ENCODE measurements at regions not wholly inside any gene's neighbourhood (a gene's known extent, or its start where the extent isn't known, plus 50 kb on each side); places are given as distances from the start of the nearest gene placed in this dataset.

DNA sequence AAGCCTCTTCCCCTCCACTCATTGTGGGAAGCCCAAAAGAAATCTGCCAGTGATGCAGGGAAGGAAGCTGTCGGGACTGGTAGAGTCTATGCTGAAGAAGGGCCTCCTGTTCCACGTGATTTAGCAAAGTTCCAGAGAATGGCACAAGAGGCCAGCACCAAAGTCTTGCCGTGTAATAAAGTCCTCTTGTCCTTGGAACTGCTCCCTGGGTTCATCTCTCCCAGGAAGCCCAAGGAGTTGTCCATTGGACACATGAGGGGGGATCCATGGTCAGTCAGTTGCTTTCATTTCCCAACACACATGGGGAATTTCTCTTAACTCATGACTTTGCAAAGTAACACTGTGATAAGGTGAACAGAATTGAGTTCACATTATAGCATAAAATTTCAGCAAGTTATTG is 116.1 kb upstream of the RAB4A start:
- no peak for ATAC-seq
- no peak overlapping the region for H3K4me3 ChIP-seq (replicated peaks in 1 of 3; ENCODE audit: insufficient read depth in 1 of 3, low read depth in 2 of 3, low read length in 3 of 3)
- H2AFZ ChIP-seq (ENCODE audit: low read length): no peak overlapping the region
- CTCF ChIA-PET (ENCODE audit: low intra/inter-chr PET ratio, low total read pairs): no interaction called here
- H3K36me3 ChIP-seq (replicated peaks in 1 of 2; ENCODE audit: control insufficient read depth in 1 of 2, insufficient read depth in 2 of 2, low read length in 2 of 2): no peaks in the 10 kb centered on the region
- TF ChIP-seq, protein P1, sequence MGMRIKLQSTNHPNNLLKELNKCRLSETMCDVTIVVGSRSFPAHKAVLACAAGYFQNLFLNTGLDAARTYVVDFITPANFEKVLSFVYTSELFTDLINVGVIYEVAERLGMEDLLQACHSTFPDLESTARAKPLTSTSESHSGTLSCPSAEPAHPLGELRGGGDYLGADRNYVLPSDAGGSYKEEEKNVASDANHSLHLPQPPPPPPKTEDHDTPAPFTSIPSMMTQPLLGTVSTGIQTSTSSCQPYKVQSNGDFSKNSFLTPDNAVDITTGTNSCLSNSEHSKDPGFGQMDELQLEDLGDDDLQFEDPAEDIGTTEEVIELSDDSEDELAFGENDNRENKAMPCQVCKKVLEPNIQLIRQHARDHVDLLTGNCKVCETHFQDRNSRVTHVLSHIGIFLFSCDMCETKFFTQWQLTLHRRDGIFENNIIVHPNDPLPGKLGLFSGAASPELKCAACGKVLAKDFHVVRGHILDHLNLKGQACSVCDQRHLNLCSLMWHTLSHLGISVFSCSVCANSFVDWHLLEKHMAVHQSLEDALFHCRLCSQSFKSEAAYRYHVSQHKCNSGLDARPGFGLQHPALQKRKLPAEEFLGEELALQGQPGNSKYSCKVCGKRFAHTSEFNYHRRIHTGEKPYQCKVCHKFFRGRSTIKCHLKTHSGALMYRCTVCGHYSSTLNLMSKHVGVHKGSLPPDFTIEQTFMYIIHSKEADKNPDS (CRISPR knock-in tag; IDR thresholded peaks at IDR 0.05): no peak
- TF ChIP-seq GMEB2 (CRISPR knock-in tag; IDR thresholded peaks at IDR 0.05; ENCODE audit: low read depth): no peak
- TF ChIP-seq ZKSCAN8 (CRISPR knock-in tag; IDR thresholded peaks at IDR 0.05; ENCODE audit: borderline replicate concordance): no peak
- TF ChIP-seq, protein P2, sequence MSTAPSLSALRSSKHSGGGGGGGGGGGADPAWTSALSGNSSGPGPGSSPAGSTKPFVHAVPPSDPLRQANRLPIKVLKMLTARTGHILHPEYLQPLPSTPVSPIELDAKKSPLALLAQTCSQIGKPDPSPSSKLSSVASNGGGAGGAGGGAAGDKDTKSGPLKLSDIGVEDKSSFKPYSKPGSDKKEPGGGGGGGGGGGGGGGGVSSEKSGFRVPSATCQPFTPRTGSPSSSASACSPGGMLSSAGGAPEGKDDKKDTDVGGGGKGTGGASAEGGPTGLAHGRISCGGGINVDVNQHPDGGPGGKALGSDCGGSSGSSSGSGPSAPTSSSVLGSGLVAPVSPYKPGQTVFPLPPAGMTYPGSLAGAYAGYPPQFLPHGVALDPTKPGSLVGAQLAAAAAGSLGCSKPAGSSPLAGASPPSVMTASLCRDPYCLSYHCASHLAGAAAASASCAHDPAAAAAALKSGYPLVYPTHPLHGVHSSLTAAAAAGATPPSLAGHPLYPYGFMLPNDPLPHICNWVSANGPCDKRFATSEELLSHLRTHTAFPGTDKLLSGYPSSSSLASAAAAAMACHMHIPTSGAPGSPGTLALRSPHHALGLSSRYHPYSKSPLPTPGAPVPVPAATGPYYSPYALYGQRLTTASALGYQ (CRISPR knock-in tag; IDR thresholded peaks at IDR 0.05): no peak
- no peak for TF ChIP-seq NBN (conservative IDR thresholded peaks at IDR 0.05)
- TF ChIP-seq, protein P3, sequence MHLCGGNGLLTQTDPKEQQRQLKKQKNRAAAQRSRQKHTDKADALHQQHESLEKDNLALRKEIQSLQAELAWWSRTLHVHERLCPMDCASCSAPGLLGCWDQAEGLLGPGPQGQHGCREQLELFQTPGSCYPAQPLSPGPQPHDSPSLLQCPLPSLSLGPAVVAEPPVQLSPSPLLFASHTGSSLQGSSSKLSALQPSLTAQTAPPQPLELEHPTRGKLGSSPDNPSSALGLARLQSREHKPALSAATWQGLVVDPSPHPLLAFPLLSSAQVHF (CRISPR knock-in tag; IDR thresholded peaks at IDR 0.05): no peak
- TF ChIP-seq ZNF205 (CRISPR knock-in tag; IDR thresholded peaks at IDR 0.05): no peak
- TF ChIP-seq ATAD3A (CRISPR knock-in tag; IDR thresholded peaks at IDR 0.05): no peak
- no peak for TF ChIP-seq TP53 (CRISPR knock-in tag; conservative IDR thresholded peaks at IDR 0.05)
- no peak for TF ChIP-seq TCF7L2 (IDR thresholded peaks at IDR 0.05; ENCODE audit: low read depth, low read length)
- TF ChIP-seq, protein P4, sequence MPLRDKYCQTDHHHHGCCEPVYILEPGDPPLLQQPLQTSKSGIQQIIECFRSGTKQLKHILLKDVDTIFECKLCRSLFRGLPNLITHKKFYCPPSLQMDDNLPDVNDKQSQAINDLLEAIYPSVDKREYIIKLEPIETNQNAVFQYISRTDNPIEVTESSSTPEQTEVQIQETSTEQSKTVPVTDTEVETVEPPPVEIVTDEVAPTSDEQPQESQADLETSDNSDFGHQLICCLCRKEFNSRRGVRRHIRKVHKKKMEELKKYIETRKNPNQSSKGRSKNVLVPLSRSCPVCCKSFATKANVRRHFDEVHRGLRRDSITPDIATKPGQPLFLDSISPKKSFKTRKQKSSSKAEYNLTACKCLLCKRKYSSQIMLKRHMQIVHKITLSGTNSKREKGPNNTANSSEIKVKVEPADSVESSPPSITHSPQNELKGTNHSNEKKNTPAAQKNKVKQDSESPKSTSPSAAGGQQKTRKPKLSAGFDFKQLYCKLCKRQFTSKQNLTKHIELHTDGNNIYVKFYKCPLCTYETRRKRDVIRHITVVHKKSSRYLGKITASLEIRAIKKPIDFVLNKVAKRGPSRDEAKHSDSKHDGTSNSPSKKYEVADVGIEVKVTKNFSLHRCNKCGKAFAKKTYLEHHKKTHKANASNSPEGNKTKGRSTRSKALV (CRISPR knock-in tag; IDR thresholded peaks at IDR 0.05): no peak
- no peak for TF ChIP-seq ZNF709 (CRISPR knock-in tag; IDR thresholded peaks at IDR 0.05)
- TF ChIP-seq TBX2 (CRISPR knock-in tag; IDR thresholded peaks at IDR 0.05; ENCODE audit: borderline replicate concordance): no peak
- TF ChIP-seq, protein P5, sequence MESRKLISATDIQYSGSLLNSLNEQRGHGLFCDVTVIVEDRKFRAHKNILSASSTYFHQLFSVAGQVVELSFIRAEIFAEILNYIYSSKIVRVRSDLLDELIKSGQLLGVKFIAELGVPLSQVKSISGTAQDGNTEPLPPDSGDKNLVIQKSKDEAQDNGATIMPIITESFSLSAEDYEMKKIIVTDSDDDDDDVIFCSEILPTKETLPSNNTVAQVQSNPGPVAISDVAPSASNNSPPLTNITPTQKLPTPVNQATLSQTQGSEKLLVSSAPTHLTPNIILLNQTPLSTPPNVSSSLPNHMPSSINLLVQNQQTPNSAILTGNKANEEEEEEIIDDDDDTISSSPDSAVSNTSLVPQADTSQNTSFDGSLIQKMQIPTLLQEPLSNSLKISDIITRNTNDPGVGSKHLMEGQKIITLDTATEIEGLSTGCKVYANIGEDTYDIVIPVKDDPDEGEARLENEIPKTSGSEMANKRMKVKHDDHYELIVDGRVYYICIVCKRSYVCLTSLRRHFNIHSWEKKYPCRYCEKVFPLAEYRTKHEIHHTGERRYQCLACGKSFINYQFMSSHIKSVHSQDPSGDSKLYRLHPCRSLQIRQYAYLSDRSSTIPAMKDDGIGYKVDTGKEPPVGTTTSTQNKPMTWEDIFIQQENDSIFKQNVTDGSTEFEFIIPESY (CRISPR knock-in tag; IDR thresholded peaks at IDR 0.05): no peak
- TF ChIP-seq ZNF652 (CRISPR knock-in tag; IDR thresholded peaks at IDR 0.05; ENCODE audit: borderline replicate concordance, low read depth): no peak
- TF ChIP-seq ZSCAN20 (CRISPR knock-in tag; IDR thresholded peaks at IDR 0.05; ENCODE audit: borderline replicate concordance): no peak
- TF ChIP-seq HHEX (CRISPR knock-in tag; IDR thresholded peaks at IDR 0.05): no peak
- intact Hi-C loops (cut with micrococcal nuclease; ENCODE audit: unreplicated experiment) (no loop called here), in situ Hi-C loops (cut with HindIII; ENCODE audit: extremely low pct_ligation_motif_present, low pct_unique_long_range_greater_than_20kb) (loop anchor here (5.0 to 10.0 kb wide), 2 partner anchors 418 to 460 kb away; partner anchors contain the start of gene RHOU)
- H4K20me1 ChIP-seq (ENCODE audit: insufficient read depth, low read length): no peaks in the 10 kb centered on the region
- DNase-seq (ENCODE audit: low spot score): no peak
- H3K4me2 ChIP-seq (ENCODE audit: low read depth, low read length): no peak overlapping the region
- no TSS peak for BruUV-seq (replicated peaks)
- WGBS (ENCODE audit: low lambda C conversion rate): 93% methylated on average over 2 of the region's 3 CpGs
- POLR2A ChIA-PET: no interaction called here
- no peak overlapping the region for H3K9ac ChIP-seq (ENCODE audit: insufficient read depth, low read depth, low read length)
- peaks cover 42% of the 10 kb centered on the region for H3K4me1 ChIP-seq (ENCODE audit: insufficient read depth, low read length)
- no peaks in the 10 kb centered on the region for H3K9me3 ChIP-seq (ENCODE audit: low read length)
- H3K27me3 ChIP-seq (ENCODE audit: control insufficient read depth in 1 of 2, insufficient read depth in 2 of 2, low read length in 2 of 2): no peaks in the 10 kb centered on the region
- H3K79me2 ChIP-seq (ENCODE audit: insufficient read depth, low read length): no peaks in the 10 kb centered on the region
- FAIRE-seq: no peak
- no peak overlapping the region for H3K27ac ChIP-seq (ENCODE audit: extremely low read length, insufficient read depth, low read length)

Measured in HepG2 (cell line).